ENCODE measurements at regions not wholly inside any gene's neighbourhood (a gene's known extent, or its start where the extent isn't known, plus 50 kb on each side); places are given as distances from the start of the nearest gene placed in this dataset.

- Histone ChIP-seq H3K4me2 (ENCODE audit: low read length) (no peak overlapping the region), H3K9me2 (ENCODE audit: insufficient read depth, low read length) (no peaks in the 10 kb centered on the region), H4K20me1 (ENCODE audit: insufficient read depth) (no peaks in the 10 kb centered on the region), H3K4me3 (ENCODE audit: low read length) (no peak overlapping the region), H3K27ac (ENCODE audit: low read length) (no peak overlapping the region), H2AFZ (ENCODE audit: low read depth, low read length) (no peak overlapping the region), H3K9me3 (ENCODE audit: low read length) (no peaks in the 10 kb centered on the region), H3K36me3 (ENCODE audit: insufficient read depth, low read length) (no peaks in the 10 kb centered on the region), H3K9ac (ENCODE audit: low read length) (no peak overlapping the region), H3K27me3 (ENCODE audit: insufficient read depth, low read depth, low read length) (no peaks in the 10 kb centered on the region), H3F3A (ENCODE audit: insufficient read depth, low read length, poor library complexity, severe bottlenecking) (no peaks in the 10 kb centered on the region), H3K79me2 (replicated peaks; ENCODE audit: insufficient read depth, low read length) (no peaks in the 10 kb centered on the region)
- TF ChIP-seq SMC3 (conservative IDR thresholded peaks at IDR 0.05; ENCODE audit: poor library complexity), result no peak
- TF ChIP-seq RAD21 (conservative IDR thresholded peaks at IDR 0.05), result no peak
- TF ChIP-seq TAF1 (IDR thresholded peaks at IDR 0.05; ENCODE audit: low read depth), result no peak
- no peak for TF ChIP-seq EZH2 (IDR thresholded peaks at IDR 0.05; ENCODE audit: borderline replicate concordance, insufficient read depth, low read length, poor library complexity, severe bottlenecking)
- TF ChIP-seq CTCF (IDR thresholded peaks at IDR 0.05; ENCODE audit: poor library complexity, severe bottlenecking), result no peak
- no peak for TF ChIP-seq EP300 (conservative IDR thresholded peaks at IDR 0.05; ENCODE audit: poor library complexity, severe bottlenecking)
- no peak for TF ChIP-seq POLR2AphosphoS5 (IDR thresholded peaks at IDR 0.05)
- no peak for TF ChIP-seq REST (IDR thresholded peaks at IDR 0.05; ENCODE audit: borderline replicate concordance)
- no peak for TF ChIP-seq MXI1 (conservative IDR thresholded peaks at IDR 0.05; ENCODE audit: poor library complexity, severe bottlenecking)
Observed at GRCh38 chr19:34837262-34837661, 64.2 kb upstream of the ZNF599 start.

- no peaks in the 10 kb centered on the region for H3F3A ChIP-seq (ENCODE audit: insufficient read depth, low read length, poor library complexity, severe bottlenecking)
- H3K4me2 ChIP-seq (ENCODE audit: low read length), result no peak overlapping the region
- no peak overlapping the region for H3K27ac ChIP-seq (ENCODE audit: low read length)
- H3K9me2 ChIP-seq (ENCODE audit: insufficient read depth, low read length), result no peaks in the 10 kb centered on the region
- TF ChIP-seq EZH2 (IDR thresholded peaks at IDR 0.05; ENCODE audit: borderline replicate concordance, insufficient read depth, low read length, poor library complexity, severe bottlenecking) (no peak), SMC3 (conservative IDR thresholded peaks at IDR 0.05; ENCODE audit: poor library complexity) (no peak), TAF1 (IDR thresholded peaks at IDR 0.05; ENCODE audit: low read depth) (no peak), CTCF (IDR thresholded peaks at IDR 0.05; ENCODE audit: poor library complexity, severe bottlenecking) (no peak), MXI1 (conservative IDR thresholded peaks at IDR 0.05; ENCODE audit: poor library complexity, severe bottlenecking) (no peak), REST (IDR thresholded peaks at IDR 0.05; ENCODE audit: borderline replicate concordance) (no peak), POLR2AphosphoS5 (IDR thresholded peaks at IDR 0.05) (no peak), RAD21 (conservative IDR thresholded peaks at IDR 0.05) (no peak), EP300 (conservative IDR thresholded peaks at IDR 0.05; ENCODE audit: poor library complexity, severe bottlenecking) (no peak)
- H3K4me3 ChIP-seq (ENCODE audit: low read length), result no peak overlapping the region
- no peaks in the 10 kb centered on the region for H3K9me3 ChIP-seq (ENCODE audit: low read length)
- no peak overlapping the region for H2AFZ ChIP-seq (ENCODE audit: low read depth, low read length)
- H3K79me2 ChIP-seq (replicated peaks; ENCODE audit: insufficient read depth, low read length), result no peaks in the 10 kb centered on the region
- H3K27me3 ChIP-seq (ENCODE audit: insufficient read depth, low read depth, low read length), result no peaks in the 10 kb centered on the region
- no peak overlapping the region for H3K9ac ChIP-seq (ENCODE audit: low read length)
- H3K36me3 ChIP-seq (ENCODE audit: insufficient read depth, low read length), result no peaks in the 10 kb centered on the region
- H4K20me1 ChIP-seq (ENCODE audit: insufficient read depth), result no peaks in the 10 kb centered on the region
Observed at GRCh38 chr19:34835631-34836351, 62.8 kb upstream of the ZNF599 start.
